Urinary bladder (tissue), 3 donors: ENCODE measurements at regions not wholly inside any gene's neighbourhood (a gene's known extent, or its start where the extent isn't known, plus 50 kb on each side); places are given as distances from the start of the nearest gene placed in this dataset.

Experiments used
- DNase-seq: peaks from one replicate; pipeline ENCODE4 v3.0.0-alpha.2; 2015; ENCODE audit errors: extremely low spot score
- H3K27ac ChIP-seq: one replicate; pipeline ENCODE4 v1.5.1; 2013; ENCODE audit warnings: low read depth, mild to moderate bottlenecking, moderate library complexity
- H3K36me3 ChIP-seq: one replicate; pipeline ENCODE4 v1.6.1; 2013; ENCODE audit warnings: mild to moderate bottlenecking, moderate library complexity; ENCODE audit not compliant: insufficient read depth
- H3K4me1 ChIP-seq: one replicate; pipeline ENCODE4 v1.6.1; 2013; ENCODE audit warnings: mild to moderate bottlenecking, moderate library complexity; ENCODE audit not compliant: insufficient read depth
- H3K4me3 ChIP-seq: one replicate; pipeline ENCODE4 v1.5.1; 2013; ENCODE audit warnings: low read depth, low read length
- WGBS: extraction: QIAGEN DNeasy Blood & Tissue Kit; methylation state at CpG from one replicate; pipeline ENCODE4 v1.1.7; 2013; 5-methylcytosine and 5-hydroxymethylcytosine counted together
- donor health status: healthy with polysubstance abuse.
- donor health status: healthy.

DNA sequence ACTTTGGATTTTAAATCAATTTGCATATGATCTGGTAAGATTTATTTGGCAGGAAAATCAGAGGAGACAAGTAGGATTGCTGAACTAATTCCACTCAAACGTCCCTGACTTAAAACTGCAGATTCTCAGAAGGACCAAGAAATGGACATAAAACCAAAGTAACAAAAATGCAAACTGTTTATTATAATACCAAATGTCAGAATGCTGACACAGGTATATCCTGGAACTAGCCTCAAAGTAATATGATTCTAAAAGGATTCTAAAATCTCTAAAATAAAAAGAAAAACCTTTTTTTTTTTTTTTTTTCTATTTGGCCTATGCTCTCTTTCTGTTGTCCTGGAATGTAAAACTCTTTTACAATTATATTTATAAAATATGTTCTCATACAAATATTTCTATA is 74.4 kb upstream of the BTBD3 start:
- no peak overlapping the region for H3K4me3 ChIP-seq
- 78% methylated on average over 1 of the region's 1 CpG for WGBS
- H3K4me1 ChIP-seq = no peaks in the 10 kb centered on the region
- DNase-seq = no peak
- no peaks in the 10 kb centered on the region for H3K36me3 ChIP-seq
- no peak overlapping the region for H3K27ac ChIP-seq

DNA sequence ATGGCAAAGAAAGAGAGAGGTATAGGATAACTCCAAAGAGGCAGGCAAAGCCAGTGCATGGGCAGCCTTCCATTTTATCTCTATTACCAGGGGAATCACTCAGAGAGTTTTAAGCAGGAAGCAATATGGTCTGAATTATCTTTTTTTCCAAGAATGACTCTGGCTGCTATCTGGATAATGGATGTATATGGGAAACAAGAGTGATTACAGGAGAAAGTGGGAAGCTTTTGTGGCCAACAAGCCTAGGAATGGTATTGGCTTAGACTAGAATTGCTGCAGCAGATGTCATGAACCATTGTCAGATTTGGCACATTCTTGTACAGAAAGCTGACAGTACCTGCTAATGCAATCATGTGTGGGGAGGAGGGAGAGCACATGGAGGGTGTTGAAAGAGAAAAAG is 73.0 kb upstream of the BTBD3 start:
- Histone ChIP-seq H3K4me1 (no peaks in the 10 kb centered on the region), H3K27ac (no peak overlapping the region), H3K36me3 (no peaks in the 10 kb centered on the region), H3K4me3 (no peak overlapping the region)
- no peak for DNase-seq

DNA sequence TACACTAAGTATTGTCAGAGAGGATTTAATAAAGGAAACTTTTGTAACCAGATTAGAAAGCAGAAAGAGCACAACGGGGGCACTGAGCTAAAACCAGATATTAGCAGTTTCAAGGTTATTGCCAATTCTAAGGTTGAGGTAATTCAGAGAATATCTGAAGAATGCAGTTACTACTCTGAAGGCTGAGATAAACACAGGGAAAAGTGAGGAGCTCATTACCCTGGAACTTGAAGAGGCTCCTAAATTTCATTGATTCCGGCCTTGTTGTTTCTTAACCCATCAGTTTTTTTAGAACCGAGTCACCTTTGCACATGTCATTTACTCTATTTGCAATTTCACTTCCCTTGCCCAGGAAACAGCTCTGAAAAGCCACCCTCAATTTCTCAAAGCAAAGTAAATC is 72.4 kb upstream of the BTBD3 start:
- no peak for DNase-seq
- no peaks in the 10 kb centered on the region for H3K36me3 ChIP-seq
- H3K27ac ChIP-seq = no peak overlapping the region

DNA sequence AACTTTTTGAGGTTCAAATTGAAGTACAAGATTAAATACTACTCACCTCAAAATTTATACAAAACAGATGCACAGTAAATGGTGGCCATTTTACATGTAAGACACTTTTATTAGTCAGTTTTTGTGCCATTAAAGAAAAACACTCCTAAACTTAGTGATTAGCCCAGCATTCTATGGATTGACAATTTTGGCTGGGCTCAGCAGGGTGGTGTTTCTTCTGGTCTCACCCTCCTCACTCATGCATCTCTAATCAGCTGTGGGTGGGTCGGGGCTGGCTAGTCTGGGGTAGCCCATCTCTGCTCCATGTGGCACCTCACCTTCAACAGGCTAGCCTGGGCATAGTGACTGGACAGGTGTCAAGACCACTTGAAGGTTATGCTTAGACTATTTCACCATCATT is 71.6 kb upstream of the BTBD3 start:
- WGBS = 96% methylated on average over 1 of the region's 1 CpG
- no peak overlapping the region for H3K4me3 ChIP-seq
- H3K4me1 ChIP-seq = no peaks in the 10 kb centered on the region
- DNase-seq = no peak
- no peak overlapping the region for H3K27ac ChIP-seq
- H3K36me3 ChIP-seq = no peaks in the 10 kb centered on the region

More for the DNA sequence above, 72.4 kb upstream of the BTBD3 start:
- H3K4me3 ChIP-seq = no peak overlapping the region
- H3K4me1 ChIP-seq = no peaks in the 10 kb centered on the region
- 69% methylated on average over 3 of the region's 3 CpGs for WGBS

DNA sequence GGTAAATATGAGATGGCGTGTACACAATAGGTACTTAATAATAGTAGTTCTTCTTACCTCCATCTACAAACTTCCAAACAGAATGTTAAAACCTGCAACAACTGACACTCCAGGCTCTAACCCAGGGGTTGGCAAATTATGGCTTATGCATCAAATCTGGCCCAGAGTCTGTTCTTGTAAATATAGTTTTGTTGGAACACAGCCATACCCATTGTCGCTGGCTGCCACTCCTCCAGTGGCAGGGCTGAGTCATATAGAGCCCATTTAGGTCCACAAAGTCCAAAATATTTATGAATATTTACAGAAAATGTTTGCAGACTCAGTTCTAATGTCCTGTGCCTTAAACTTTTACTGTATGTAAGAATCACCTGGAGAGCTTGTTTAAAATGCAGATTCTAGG is 69.9 kb upstream of the BTBD3 start:
- WGBS = 76% methylated on average over 2 of the region's 2 CpGs
- H3K27ac ChIP-seq = no peak overlapping the region
- H3K4me1 ChIP-seq = no peaks in the 10 kb centered on the region
- no peak overlapping the region for H3K4me3 ChIP-seq
- no peaks in the 10 kb centered on the region for H3K36me3 ChIP-seq
- no peak for DNase-seq

DNA sequence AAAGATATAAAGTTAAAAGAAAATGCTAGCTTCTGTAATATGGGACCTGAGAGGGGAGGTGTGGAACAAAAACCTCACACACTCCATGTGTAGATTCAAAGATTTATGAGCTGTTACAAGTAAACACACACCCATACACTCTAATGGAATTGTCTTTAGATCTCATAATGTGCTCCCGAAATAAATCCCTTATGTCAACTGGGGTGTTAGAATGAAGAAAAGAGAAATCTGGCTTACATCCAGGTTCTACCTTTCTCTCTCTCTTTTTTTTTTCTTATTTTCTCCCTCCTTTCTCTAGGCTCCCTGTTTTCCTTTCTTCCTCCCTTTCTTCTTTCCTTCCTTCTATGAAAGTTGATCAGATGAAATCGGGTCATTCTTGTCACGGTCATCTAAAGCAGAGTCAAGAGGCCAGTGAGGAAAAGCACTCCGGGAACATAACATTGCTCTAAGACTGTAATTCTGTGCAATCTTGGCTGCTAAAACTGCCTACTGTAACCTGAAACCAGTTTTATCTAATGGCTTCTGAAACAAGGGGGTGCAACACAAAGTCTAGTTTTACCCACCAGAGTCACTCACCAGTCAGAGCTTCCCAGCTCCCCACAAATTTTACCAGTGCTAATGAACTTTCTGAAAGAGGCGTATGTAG is 68.3 kb upstream of the BTBD3 start:
- DNase-seq = no peak
- Histone ChIP-seq H3K36me3 (no peaks in the 10 kb centered on the region), H3K4me1 (no peaks in the 10 kb centered on the region), H3K27ac (no peak overlapping the region), H3K4me3 (no peak overlapping the region)
- 64% methylated on average over 5 of the region's 5 CpGs for WGBS

DNA sequence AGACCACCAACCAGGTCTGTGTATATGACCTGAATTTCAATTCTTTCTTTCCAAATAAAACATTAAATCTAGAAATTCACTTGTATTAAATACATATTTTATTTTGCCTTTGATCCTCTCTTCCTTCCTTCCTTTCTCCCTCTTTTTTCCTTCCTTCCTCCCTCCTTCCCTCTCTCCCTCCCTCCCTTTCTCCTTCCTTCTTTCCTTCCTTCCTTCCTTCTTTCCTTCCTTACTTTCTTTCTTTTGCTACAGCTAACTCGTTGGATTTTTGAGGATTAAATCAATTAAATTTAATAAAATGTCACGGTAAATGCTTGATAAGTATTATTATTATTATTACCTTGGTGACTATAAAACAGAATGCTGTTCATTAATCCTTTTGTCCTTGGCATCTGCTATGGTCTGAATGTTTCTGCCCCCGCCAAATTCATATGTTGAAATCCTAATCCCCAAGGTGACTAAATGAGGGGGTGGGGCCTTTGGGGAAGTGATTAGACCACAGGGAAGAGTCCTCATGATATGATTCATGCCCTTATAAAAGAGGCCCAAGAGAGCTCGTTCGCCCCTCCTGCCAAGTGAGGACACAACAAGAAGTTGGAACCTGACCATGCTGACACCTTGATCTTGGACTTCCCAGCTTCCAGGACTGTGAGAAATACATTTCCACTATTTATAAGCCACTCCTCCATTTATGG is 67.6 kb upstream of the BTBD3 start:
- Histone ChIP-seq H3K4me3 (no peak overlapping the region), H3K36me3 (no peaks in the 10 kb centered on the region), H3K27ac (no peak overlapping the region), H3K4me1 (no peaks in the 10 kb centered on the region)
- DNase-seq = no peak
- WGBS = 76% methylated on average over 5 of the region's 5 CpGs

DNA sequence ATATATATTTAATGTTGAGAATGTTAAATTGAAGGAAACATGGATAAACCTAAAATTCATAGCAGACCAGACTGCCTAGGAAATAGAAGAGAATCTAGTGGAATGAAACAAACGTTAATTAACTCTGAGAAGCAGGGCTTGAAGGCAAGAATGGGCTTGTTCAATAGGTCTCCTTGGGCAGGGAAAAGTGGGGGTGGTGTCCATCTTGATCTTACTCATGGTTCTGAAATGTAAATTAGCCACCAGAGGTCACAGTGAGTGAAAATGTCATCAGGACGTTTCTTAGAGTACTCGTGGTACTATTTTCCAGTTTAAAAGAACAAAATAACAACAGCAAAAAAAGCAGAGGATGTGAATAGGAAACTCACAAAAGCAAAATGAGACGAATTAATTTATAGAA is 66.8 kb upstream of the BTBD3 start:
- no peaks in the 10 kb centered on the region for H3K4me1 ChIP-seq
- no peak for DNase-seq
- H3K27ac ChIP-seq = no peak overlapping the region
- H3K36me3 ChIP-seq = no peaks in the 10 kb centered on the region
- H3K4me3 ChIP-seq = no peak overlapping the region
- WGBS = 48% methylated on average over 4 of the region's 4 CpGs

DNA sequence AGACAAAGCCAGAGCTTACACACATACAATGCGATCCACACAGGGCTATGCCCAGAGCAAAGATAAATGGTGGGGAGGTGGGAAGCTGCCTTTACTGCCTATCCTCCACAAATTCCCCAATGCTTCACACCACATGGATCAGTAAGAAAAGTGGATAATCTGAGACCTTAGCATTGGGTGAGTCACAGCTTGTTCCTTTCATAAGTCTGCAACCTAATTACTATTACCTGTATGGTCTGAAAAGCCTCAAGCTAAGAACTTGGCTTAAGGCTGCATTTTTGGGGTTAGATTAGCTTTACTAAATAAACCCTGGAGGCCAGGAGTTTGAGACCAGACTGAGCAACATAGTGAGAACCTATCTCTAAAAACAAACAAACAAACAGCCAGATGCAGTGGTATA is 66.0 kb upstream of the BTBD3 start:
- no peaks in the 10 kb centered on the region for H3K36me3 ChIP-seq
- 91% methylated on average over 1 of the region's 1 CpG for WGBS
- H3K27ac ChIP-seq = no peak overlapping the region
- DNase-seq = no peak
- no peaks in the 10 kb centered on the region for H3K4me1 ChIP-seq
- no peak overlapping the region for H3K4me3 ChIP-seq

DNA sequence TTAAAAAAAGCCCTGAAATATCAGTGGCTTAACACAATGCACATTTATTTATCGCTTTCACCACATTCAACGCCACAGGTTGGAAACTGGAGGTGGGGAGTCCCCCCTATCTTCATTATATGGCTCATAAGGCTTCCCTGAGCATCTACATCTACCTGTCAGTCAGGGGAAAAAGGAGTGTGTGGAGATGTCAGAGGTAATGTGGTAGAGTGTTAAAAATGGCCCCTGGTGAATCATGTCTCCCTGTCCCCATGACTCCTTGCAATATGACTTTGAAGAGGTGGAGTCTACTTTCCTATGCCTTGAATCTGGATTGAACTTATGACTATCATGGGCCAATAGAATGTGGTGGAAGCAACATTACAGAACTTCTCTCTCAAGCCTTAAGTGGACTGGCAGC is 65.5 kb upstream of the BTBD3 start:
- no peak for DNase-seq
- no peaks in the 10 kb centered on the region for H3K4me1 ChIP-seq
- no peak overlapping the region for H3K4me3 ChIP-seq
- no peaks in the 10 kb centered on the region for H3K36me3 ChIP-seq
- 98% methylated on average over 2 of the region's 2 CpGs for WGBS
- no peak overlapping the region for H3K27ac ChIP-seq

DNA sequence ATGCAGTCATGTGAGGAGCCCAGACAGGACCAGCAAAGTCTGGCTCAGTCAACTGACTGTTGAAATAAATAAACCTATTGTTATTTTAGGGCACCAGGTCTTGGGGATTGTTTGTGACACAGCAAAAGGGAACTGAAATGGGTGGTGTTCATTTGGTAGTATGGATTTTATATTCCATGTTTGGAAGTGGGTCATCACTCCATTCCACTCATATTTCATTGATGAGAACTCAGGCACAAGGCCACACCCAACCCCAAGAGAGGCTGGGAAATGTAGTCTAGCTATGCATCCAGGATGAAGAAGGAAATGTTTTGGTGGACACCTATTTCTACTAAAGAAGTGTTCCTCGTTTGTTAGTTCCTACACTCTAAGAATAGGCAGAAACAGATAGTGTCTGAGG is 64.9 kb upstream of the BTBD3 start:
- Histone ChIP-seq H3K4me1 (no peaks in the 10 kb centered on the region), H3K27ac (no peak overlapping the region), H3K36me3 (no peaks in the 10 kb centered on the region), H3K4me3 (no peak overlapping the region)
- no peak for DNase-seq
- 76% methylated on average over 1 of the region's 1 CpG for WGBS

DNA sequence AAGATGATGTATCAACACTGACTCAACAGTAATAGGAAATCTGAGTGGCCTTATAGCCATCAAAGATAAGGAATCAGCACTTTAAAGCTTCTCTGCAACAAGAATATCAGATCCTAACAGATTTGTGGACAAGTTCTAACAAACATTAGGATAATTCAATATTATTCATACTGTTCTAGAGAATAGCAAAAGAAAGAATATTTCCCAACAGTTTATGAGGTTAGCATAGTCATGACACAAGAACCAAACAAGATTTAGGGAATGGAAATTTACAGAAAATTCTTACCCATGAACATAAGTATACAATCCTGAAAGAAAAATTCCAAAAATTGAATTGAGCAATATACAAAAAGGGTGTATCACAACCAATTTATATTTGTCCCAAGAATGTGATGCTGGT is 64.3 kb upstream of the BTBD3 start:
- DNase-seq = no peak
- no peak overlapping the region for H3K4me3 ChIP-seq
- no peak overlapping the region for H3K27ac ChIP-seq
- no peaks in the 10 kb centered on the region for H3K36me3 ChIP-seq
- H3K4me1 ChIP-seq = no peaks in the 10 kb centered on the region

DNA sequence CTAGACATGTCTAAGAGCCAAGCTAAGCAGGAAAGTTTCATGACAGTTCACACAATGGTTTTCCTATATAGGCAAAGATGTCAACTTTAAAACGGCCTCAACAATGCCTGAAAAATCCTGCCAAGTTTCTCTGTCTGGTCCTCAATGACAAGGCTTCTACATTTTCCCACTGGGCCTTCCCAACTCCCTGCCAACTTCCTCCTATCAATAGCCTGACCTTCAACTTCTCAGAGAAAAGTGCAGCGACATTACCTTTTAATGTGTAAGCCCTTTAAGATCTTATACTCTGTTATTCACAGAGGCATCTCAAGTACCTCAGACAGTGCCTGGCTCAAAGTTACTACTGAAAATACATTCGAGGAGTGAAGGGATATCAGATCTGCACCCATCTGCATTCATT is 56.2 kb upstream of the BTBD3 start:
- H3K4me1 ChIP-seq = no peaks in the 10 kb centered on the region
- no peak for DNase-seq
- H3K4me3 ChIP-seq = no peak overlapping the region
- 53% methylated on average over 3 of the region's 3 CpGs for WGBS
- H3K36me3 ChIP-seq = no peaks in the 10 kb centered on the region
- H3K27ac ChIP-seq = no peak overlapping the region

DNA sequence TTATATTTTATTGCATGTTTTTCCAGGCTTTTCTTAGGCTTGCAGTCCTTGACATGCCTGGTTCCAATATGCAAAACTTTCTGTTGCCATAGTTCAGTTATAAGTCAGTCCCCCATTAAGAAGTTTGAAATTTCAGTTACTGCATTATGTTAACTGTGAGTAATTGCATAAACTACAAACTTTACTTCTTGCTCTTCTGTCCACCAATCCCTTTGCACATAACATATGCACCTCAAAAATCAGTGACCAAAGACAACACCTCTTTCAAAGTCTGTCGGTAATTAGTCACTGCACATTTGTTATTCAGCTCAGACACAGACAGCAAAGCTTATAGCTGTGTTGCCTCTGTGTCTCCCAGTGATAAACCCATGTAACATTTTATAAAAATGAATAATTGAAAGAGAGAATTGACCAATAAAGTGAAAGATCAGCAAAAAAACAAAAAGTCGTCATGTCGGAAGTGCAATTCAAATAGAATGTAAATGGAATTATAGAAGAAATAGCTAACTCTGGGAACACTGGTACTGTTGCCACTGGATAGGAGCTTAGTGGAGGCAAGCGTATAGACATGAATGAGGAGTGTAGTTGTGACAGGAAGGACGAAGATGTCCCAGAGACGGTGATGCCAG is 50.3 kb upstream of the BTBD3 start:
- Histone ChIP-seq H3K36me3 (no peaks in the 10 kb centered on the region), H3K4me1 (no peaks in the 10 kb centered on the region), H3K27ac (no peak overlapping the region), H3K4me3 (no peak overlapping the region)
- no peak for DNase-seq
- 79% methylated on average over 6 of the region's 6 CpGs for WGBS
